GM23338 (cell line): ENCODE measurements at regions not wholly inside any gene's neighbourhood (a gene's known extent, or its start where the extent isn't known, plus 50 kb on each side); places are given as distances from the start of the nearest gene placed in this dataset.

Experiments used
- ATAC-seq: fragments of 200-7000 bp; cut with Tn5 transposase; 3 replicates; pipeline ENCODE4 v1.9.1; 2020
- DNase-seq: peaks from one replicate; pipeline ENCODE4 v3.0.0-alpha.2; 2015; ENCODE audit warnings: low spot score
- H2AFZ ChIP-seq: fragments of 200-600 bp; sonication (generic); 2 replicates; pipeline ENCODE4 v1.8.0; 2016; ENCODE audit warnings: antibody characterized with exemption, mild to moderate bottlenecking, moderate library complexity
- H3F3A ChIP-seq: fragments of 200-600 bp; sonication (generic); replicated peaks from 2 replicates; pipeline ENCODE4 v1.8.0; 2017; ENCODE audit warnings: antibody characterized with exemption, mixed run types, low read depth
- H3K27ac ChIP-seq: fragments of 200-600 bp; sonication (generic); 2 replicates; pipeline ENCODE4 v1.6.1; 2016; ENCODE audit warnings: low read depth
- H3K27me3 ChIP-seq: fragments of 200-600 bp; sonication (generic); 2 replicates; pipeline ENCODE4 v1.8.0; 2016; ENCODE audit warnings: mild to moderate bottlenecking, mixed run types, moderate library complexity; ENCODE audit not compliant: insufficient read depth
- H3K36me3 ChIP-seq: fragments of 200-600 bp; sonication (generic); 2 replicates; pipeline ENCODE4 v1.8.0; 2016; ENCODE audit warnings: mild to moderate bottlenecking; ENCODE audit not compliant: insufficient read depth
- H3K4me1 ChIP-seq: fragments of 200-600 bp; sonication (generic); 2 replicates; pipeline ENCODE4 v1.8.0; 2016; ENCODE audit warnings: mild to moderate bottlenecking, moderate library complexity; ENCODE audit not compliant: insufficient read depth
- H3K4me2 ChIP-seq: fragments of 200-600 bp; sonication (generic); 2 replicates; pipeline ENCODE4 v1.7.1; 2017; ENCODE audit warnings: mixed run types
- H3K4me3 ChIP-seq: fragments of 200-600 bp; sonication (generic); 2 replicates; pipeline ENCODE4 v1.6.1; 2016; ENCODE audit warnings: mixed run types
- H3K79me2 ChIP-seq: fragments of 200-600 bp; sonication (generic); replicated peaks from 2 replicates; pipeline ENCODE4 v1.8.0; 2017; ENCODE audit warnings: mild to moderate bottlenecking; ENCODE audit not compliant: insufficient read depth
- H3K9me2 ChIP-seq: fragments of 200-600 bp; sonication (generic); 2 replicates; pipeline ENCODE4 v1.8.0; 2017; ENCODE audit not compliant: insufficient read depth
- H4K20me1 ChIP-seq: fragments of 200-600 bp; sonication (generic); replicated peaks from 2 replicates; pipeline ENCODE4 v1.8.0; 2017; ENCODE audit warnings: mild to moderate bottlenecking; ENCODE audit not compliant: insufficient read depth
- H3K27ac Mint-ChIP-seq: 2 replicates; pipeline ENCODE4 v1.8.0; 2020; ENCODE audit warnings: inconsistent platforms, mild to moderate bottlenecking, moderate library complexity, mixed read lengths
- H3K27me3 Mint-ChIP-seq: 3 replicates; pipeline ENCODE4 v1.8.0; 2022; ENCODE audit warnings: low read depth, mild to moderate bottlenecking, moderate library complexity, mixed read lengths, inconsistent platforms; ENCODE audit not compliant: insufficient read depth, poor library complexity
- H3K36me3 Mint-ChIP-seq: 3 replicates; pipeline ENCODE4 v1.8.0; 2021; ENCODE audit warnings: low read depth, mild to moderate bottlenecking, inconsistent platforms, moderate library complexity, mixed read lengths
- H3K4me1 Mint-ChIP-seq: 3 replicates; pipeline ENCODE4 v1.8.0; 2020; ENCODE audit warnings: mild to moderate bottlenecking, inconsistent platforms, mixed read lengths
- H3K4me3 Mint-ChIP-seq: 3 replicates; pipeline ENCODE4 v1.8.0; 2021; ENCODE audit warnings: moderate library complexity, mild to moderate bottlenecking, inconsistent platforms, mixed read lengths
- H3K9me3 Mint-ChIP-seq: 3 replicates; pipeline ENCODE4 v1.8.0; 2020; ENCODE audit warnings: moderate library complexity, mild to moderate bottlenecking, inconsistent platforms, mixed read lengths
- CREB1 ChIP-seq: fragments of 250-450 bp; sonication (Bioruptor Pico); IDR thresholded peaks from 2 replicates; pipeline ENCODE4 v1.5.0; 2020; ENCODE audit warnings: low read depth, mild to moderate bottlenecking, moderate library complexity
- CTCF ChIP-seq, 2 experiments: fragments of 200-600 bp in 1 of 2; sonication (generic) in 1 of 2; conservative IDR thresholded peaks; 2 replicates each; pipeline versions ENCODE4 v1.5.1 to v1.6.1; 2016 to 2017; ENCODE audit warnings: antibody characterized with exemption in 2 of 2, low read depth in 2 of 2, mild to moderate bottlenecking in 2 of 2, moderate library complexity in 1 of 2
- ETS1 ChIP-seq: IDR thresholded peaks from 2 replicates; pipeline ENCODE4 v1.6.1; 2016; ENCODE audit warnings: antibody characterized with exemption
- EZH2 ChIP-seq: fragments of 200-600 bp; sonication (generic); IDR thresholded peaks from one replicate; pipeline ENCODE4 v1.8.0; 2017; ENCODE audit warnings: antibody characterized with exemption, mild to moderate bottlenecking, low read depth; ENCODE audit not compliant: unreplicated experiment
- EZH2phosphoT487 ChIP-seq: fragments of 200-600 bp; sonication (generic); IDR thresholded peaks from one replicate; pipeline ENCODE4 v1.8.1; 2018; ENCODE audit warnings: antibody characterized with exemption; ENCODE audit not compliant: unreplicated experiment
- JUNB ChIP-seq: IDR thresholded peaks from one replicate; pipeline ENCODE4 v1.6.1; 2016; ENCODE audit warnings: antibody characterized with exemption; ENCODE audit not compliant: unreplicated experiment
- NANOG ChIP-seq: IDR thresholded peaks from 2 replicates; pipeline ENCODE4 v1.6.1; 2016; ENCODE audit warnings: antibody characterized with exemption, borderline replicate concordance
- POLR2AphosphoS5 ChIP-seq: IDR thresholded peaks from 2 replicates; pipeline ENCODE4 v1.6.1; 2016; ENCODE audit warnings: antibody characterized with exemption, low read depth
- STAT1 ChIP-seq: IDR thresholded peaks from one replicate; pipeline ENCODE4 v1.6.1; 2016; ENCODE audit warnings: antibody characterized with exemption; ENCODE audit not compliant: unreplicated experiment
- ZNF331 ChIP-seq: fragments of 250-450 bp; sonication (Bioruptor Pico); IDR thresholded peaks from 2 replicates; pipeline ENCODE4 v1.5.0; 2020; ENCODE audit warnings: low read depth, mild to moderate bottlenecking, moderate library complexity
- ZNF462 ChIP-seq: fragments of 250-450 bp; sonication (Bioruptor Pico); IDR thresholded peaks from 2 replicates; pipeline ENCODE4 v1.5.0; 2020; ENCODE audit warnings: mild to moderate bottlenecking, moderate library complexity

GRCh38 chr16:86670750-86671234 is 92.4 kb downstream of the FOXL1 start (continued):
- TF ChIP-seq EZH2phosphoT487: no peak
- no peak for TF ChIP-seq ZNF331
- no peak for TF ChIP-seq POLR2AphosphoS5
- TF ChIP-seq JUNB: no peak
- no peak for TF ChIP-seq ETS1
- no peak for TF ChIP-seq STAT1

- Mint-ChIP-seq H3K4me1 (peaks cover 26% of the 10 kb centered on the region), H3K36me3 (no peaks in the 10 kb centered on the region), H3K4me3 (no peak overlapping the region; the same call in 2 of the 3 replicates), H3K9me3 (peaks cover 6% of the 10 kb centered on the region; the same call in 2 of the 3 replicates), H3K27ac (no peak overlapping the region), H3K27me3 (peaks cover 5% of the 10 kb centered on the region)
- peaks cover 13% of the 10 kb centered on the region for H3K4me1 ChIP-seq
- 0 out of 2 replicates have a peak, but pooled peaks cover 8% of the 10 kb centered on the region for H3K9me2 ChIP-seq
- no peak overlapping the region for H3K4me3 ChIP-seq
- no peak overlapping the region for H2AFZ ChIP-seq
- H4K20me1 ChIP-seq: no peaks in the 10 kb centered on the region
- no peak for DNase-seq
- H3K79me2 ChIP-seq: no peaks in the 10 kb centered on the region
- ATAC-seq: no peak
- H3F3A ChIP-seq: no peaks in the 10 kb centered on the region
- TF ChIP-seq EZH2 (no peak), CREB1 (CRISPR knock-in tag) (no peak), EZH2phosphoT487 (no peak), CTCF (conservative IDR thresholded peaks at IDR 0.05; ENCODE audit: low read depth in 2 of 2) (no peak), NANOG (no peak), ZNF462 (CRISPR knock-in tag) (no peak), POLR2AphosphoS5 (no peak), ZNF331 (no peak), ETS1 (no peak)
- H3K4me2 ChIP-seq: no peak overlapping the region
- no peaks in the 10 kb centered on the region for H3K36me3 ChIP-seq
- no peaks in the 10 kb centered on the region for H3K27me3 ChIP-seq
- no peak overlapping the region for H3K27ac ChIP-seq
These were observed 93.3 kb downstream of the FOXL1 start for GRCh38 chr16:86671486-86672178.
